Uterus (tissue), 2 donors: ENCODE measurements at regions not wholly inside any gene's neighbourhood (a gene's known extent, or its start where the extent isn't known, plus 50 kb on each side); places are given as distances from the start of the nearest gene placed in this dataset.

Experiments used
- POLR2A ChIP-seq, 2 donors: fragments of 450-650 bp; IDR thresholded peaks; one replicate each; pipeline ENCODE4 v1.6.1; 2016; ENCODE audit warnings: antibody characterized with exemption in 2 of 2, mild to moderate bottlenecking in 1 of 2, moderate library complexity in 1 of 2
- TF ChIP-seq, protein P1 (sequence below), 4 experiments: fragments of 200-600 bp in 2 of 4; fragments of 450-650 bp in 2 of 4; sonication (generic) in 2 of 4; IDR thresholded peaks; one replicate each; pipeline ENCODE4 v1.5.1; 2016 to 2019; ENCODE audit warnings: antibody characterized with exemption in 4 of 4, mild to moderate bottlenecking in 2 of 4, moderate library complexity in 1 of 4

DNA sequence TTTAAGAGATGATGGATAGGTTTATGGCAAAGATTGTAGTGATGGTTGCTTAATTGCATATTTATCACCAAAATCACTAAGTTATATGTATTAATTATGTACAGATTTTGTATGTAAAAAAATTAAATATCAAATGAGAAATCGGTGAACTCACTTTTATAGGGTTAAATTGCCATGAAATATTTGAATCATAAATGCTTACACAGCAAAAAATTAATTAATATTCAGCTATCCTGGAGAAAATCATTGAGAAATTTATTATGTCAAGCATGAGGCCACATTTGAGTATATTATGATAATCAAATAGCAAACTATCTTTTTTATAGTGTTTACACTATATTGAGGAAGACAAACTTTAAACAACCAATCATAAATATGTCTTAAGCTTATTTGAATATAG is 239.4 kb upstream of the BRINP3 start:
- TF ChIP-seq, protein P1, sequence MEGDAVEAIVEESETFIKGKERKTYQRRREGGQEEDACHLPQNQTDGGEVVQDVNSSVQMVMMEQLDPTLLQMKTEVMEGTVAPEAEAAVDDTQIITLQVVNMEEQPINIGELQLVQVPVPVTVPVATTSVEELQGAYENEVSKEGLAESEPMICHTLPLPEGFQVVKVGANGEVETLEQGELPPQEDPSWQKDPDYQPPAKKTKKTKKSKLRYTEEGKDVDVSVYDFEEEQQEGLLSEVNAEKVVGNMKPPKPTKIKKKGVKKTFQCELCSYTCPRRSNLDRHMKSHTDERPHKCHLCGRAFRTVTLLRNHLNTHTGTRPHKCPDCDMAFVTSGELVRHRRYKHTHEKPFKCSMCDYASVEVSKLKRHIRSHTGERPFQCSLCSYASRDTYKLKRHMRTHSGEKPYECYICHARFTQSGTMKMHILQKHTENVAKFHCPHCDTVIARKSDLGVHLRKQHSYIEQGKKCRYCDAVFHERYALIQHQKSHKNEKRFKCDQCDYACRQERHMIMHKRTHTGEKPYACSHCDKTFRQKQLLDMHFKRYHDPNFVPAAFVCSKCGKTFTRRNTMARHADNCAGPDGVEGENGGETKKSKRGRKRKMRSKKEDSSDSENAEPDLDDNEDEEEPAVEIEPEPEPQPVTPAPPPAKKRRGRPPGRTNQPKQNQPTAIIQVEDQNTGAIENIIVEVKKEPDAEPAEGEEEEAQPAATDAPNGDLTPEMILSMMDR (IDR thresholded peaks at IDR 0.05), result no peak
- no peak for TF ChIP-seq POLR2A (IDR thresholded peaks at IDR 0.05)
